Osteocyte (in vitro differentiated cells): ENCODE measurements at regions not wholly inside any gene's neighbourhood (a gene's known extent, or its start where the extent isn't known, plus 50 kb on each side); places are given as distances from the start of the nearest gene placed in this dataset.
"Not testable (repeated sequence)": the region's sequence is repeated elsewhere in the genome, so short reads cannot be mapped to it uniquely, and the experiment has no call there.

Experiments used
- DNase-seq: peaks from one replicate; pipeline ENCODE4 v3.0.0; 2021; ENCODE audit warnings: mixed read lengths; ENCODE audit not compliant: unreplicated experiment; ENCODE audit errors: extremely low spot score
- H3K27ac Mint-ChIP-seq: one replicate; pipeline ENCODE4 v1.8.0; 2021; ENCODE audit warnings: mild to moderate bottlenecking, mixed read lengths; ENCODE audit not compliant: unreplicated experiment
- H3K27me3 Mint-ChIP-seq: one replicate; pipeline ENCODE4 v1.8.0; 2021; ENCODE audit warnings: mixed read lengths; ENCODE audit not compliant: unreplicated experiment
- H3K36me3 Mint-ChIP-seq: one replicate; pipeline ENCODE4 v1.8.0; 2021; ENCODE audit warnings: mixed read lengths; ENCODE audit not compliant: unreplicated experiment
- H3K4me1 Mint-ChIP-seq: one replicate; pipeline ENCODE4 v1.8.0; 2021; ENCODE audit warnings: mixed read lengths; ENCODE audit not compliant: unreplicated experiment
- H3K4me3 Mint-ChIP-seq: one replicate; pipeline ENCODE4 v1.8.0; 2021; ENCODE audit warnings: mild to moderate bottlenecking, moderate library complexity, mixed read lengths; ENCODE audit not compliant: unreplicated experiment
- H3K9me3 Mint-ChIP-seq: one replicate; pipeline ENCODE4 v1.8.0; 2021; ENCODE audit warnings: mixed read lengths; ENCODE audit not compliant: unreplicated experiment
- TF ChIP-seq, protein P1 (sequence below): fragments of 200-600 bp; sonication (generic); IDR thresholded peaks from 2 replicates; pipeline ENCODE4 v1.5.0; 2021; ENCODE audit warnings: antibody characterized with exemption, mild to moderate bottlenecking, moderate library complexity

DNA sequence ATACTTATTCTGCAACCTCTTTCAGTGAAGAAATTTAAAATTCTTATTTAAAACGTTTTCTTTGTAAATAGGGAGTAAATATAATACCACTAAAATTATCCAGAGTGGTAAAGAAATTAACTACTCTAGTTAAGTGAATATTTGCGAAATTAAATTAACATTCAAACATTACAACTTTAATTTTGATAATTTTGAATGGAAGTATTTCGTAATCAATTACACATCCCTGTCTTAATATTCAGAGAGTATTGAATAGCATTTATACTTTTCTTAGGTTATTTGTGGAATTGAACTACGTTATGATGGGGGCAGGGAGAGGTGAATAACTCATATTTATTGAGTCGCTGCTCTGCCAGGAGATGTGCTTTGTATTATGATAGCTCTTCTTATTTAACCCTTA lies 96.3 kb upstream of the KIF26B start:
- Mint-ChIP-seq H3K4me1 (no peaks in the 10 kb centered on the region), H3K27me3 (no peaks in the 10 kb centered on the region), H3K27ac (no peak overlapping the region), H3K4me3 (no peak overlapping the region), H3K9me3 (no peaks in the 10 kb centered on the region), H3K36me3 (no peaks in the 10 kb centered on the region)
- TF ChIP-seq, protein P1, sequence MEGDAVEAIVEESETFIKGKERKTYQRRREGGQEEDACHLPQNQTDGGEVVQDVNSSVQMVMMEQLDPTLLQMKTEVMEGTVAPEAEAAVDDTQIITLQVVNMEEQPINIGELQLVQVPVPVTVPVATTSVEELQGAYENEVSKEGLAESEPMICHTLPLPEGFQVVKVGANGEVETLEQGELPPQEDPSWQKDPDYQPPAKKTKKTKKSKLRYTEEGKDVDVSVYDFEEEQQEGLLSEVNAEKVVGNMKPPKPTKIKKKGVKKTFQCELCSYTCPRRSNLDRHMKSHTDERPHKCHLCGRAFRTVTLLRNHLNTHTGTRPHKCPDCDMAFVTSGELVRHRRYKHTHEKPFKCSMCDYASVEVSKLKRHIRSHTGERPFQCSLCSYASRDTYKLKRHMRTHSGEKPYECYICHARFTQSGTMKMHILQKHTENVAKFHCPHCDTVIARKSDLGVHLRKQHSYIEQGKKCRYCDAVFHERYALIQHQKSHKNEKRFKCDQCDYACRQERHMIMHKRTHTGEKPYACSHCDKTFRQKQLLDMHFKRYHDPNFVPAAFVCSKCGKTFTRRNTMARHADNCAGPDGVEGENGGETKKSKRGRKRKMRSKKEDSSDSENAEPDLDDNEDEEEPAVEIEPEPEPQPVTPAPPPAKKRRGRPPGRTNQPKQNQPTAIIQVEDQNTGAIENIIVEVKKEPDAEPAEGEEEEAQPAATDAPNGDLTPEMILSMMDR = no peak
- DNase-seq = no peak

DNA sequence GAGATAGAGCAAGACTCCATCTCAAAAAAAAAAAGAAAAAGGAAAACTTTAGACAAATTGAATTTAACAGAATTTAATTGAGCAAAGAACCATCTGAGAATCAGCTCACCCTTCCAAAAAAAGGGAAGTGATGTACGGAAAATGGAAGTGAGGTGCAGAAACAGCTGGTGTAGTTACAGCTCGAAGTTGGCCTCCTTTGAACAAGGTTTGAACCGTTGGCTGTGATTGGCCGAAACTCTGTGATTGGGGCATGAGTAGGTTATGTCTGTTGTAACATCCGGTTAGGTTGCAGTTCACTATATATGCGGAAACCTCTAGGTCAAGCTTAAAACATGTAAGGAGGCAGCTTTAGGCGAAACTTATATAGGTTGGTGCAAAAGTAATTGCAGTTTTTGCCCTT lies 97.9 kb upstream of the KIF26B start:
- Mint-ChIP-seq H3K36me3 (no peaks in the 10 kb centered on the region), H3K4me1 (no peaks in the 10 kb centered on the region), H3K4me3 (no peak overlapping the region), H3K9me3 (no peaks in the 10 kb centered on the region), H3K27me3 (no peaks in the 10 kb centered on the region), H3K27ac (no peak overlapping the region)
- DNase-seq = no peak
- TF ChIP-seq, protein P1 = no peak

DNA sequence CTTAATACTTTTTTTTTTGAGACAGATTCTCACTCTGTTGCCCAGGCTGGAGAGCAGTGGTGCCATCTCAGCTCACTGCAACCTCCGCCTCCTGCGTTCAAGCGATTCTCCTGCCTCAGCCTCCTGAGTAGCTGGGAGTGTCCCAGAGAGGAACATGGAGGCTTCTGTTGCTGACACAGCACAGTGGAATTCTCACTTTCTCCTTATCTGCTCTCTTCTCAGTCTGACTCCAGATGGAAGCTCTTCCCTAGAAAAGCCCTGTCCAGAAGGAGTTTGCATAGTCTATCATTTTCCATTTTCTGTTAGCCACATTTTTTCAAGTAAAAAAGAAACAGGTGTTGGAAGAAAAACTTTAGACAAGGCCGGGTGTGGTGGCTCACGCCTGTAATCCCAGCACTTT lies 98.5 kb upstream of the KIF26B start:
- H3K4me3 Mint-ChIP-seq, H3K4me1 Mint-ChIP-seq, DNase-seq, H3K9me3 Mint-ChIP-seq, H3K36me3 Mint-ChIP-seq, H3K27ac Mint-ChIP-seq, H3K27me3 Mint-ChIP-seq: not testable (repeated sequence)

DNA sequence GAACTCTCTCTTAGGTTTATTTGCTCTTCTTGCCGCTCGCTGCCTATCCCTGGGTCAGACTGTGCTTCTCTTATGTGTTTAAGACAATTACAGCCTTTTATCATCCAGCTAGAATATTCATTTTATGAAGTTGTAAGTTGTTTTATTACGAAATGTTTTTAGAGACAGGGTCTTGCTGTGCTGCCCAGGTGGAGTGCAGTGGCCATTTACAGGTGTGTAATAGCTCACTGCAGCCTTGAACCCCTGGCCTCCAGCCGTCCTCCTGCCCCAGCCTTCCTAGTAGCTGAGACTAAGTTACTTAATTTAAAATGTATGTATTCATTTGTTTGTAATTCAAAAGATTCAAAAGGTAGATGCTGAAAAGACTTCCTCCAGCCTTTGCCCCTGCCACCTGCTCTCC lies 99.0 kb upstream of the KIF26B start:
- DNase-seq = no peak
- Mint-ChIP-seq H3K4me3 (no peak overlapping the region), H3K9me3 (no peaks in the 10 kb centered on the region), H3K4me1 (no peaks in the 10 kb centered on the region), H3K27me3 (no peaks in the 10 kb centered on the region), H3K36me3 (no peaks in the 10 kb centered on the region), H3K27ac (no peak overlapping the region)
- TF ChIP-seq, protein P1 = no peak

DNA sequence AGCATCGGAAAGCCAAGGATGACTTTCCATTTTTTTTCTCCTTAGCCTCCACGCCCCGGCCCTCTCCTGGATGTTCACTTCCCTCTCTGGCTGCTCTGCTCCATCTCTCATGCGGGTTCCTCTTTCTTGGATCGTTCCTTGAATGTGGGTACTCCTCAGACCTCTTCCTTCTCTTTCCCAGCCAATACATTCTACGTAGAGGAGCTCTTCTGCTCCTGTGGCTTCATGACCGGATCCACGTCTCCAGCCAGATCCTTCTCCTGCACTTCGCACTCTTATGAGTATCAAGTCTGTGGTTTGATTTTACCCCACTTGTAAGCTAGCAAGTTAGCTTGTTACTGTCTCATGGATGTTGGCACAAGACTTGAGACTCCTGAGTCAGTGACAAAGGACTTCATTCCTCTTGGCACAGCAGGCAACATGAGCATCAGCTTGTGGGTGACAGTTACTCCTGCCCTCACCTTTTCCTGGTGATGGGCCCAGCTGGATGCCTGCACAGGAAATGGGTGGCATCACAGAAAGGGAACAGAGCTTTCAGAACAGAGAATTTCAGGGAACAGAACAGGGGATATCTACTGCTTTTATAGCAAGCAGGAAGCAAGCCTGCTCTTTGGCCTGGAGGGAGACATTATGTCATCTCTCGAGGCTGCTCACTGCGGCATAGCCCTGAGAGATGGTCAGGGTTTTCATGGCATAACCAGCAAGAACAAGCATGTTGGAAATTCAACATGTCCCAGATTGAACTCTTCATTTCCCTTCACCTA lies 100.1 kb upstream of the KIF26B start:
- H3K27ac Mint-ChIP-seq = no peak overlapping the region
- TF ChIP-seq, protein P1 = no peak
- no peak for DNase-seq
- no peaks in the 10 kb centered on the region for H3K9me3 Mint-ChIP-seq
- no peak overlapping the region for H3K4me3 Mint-ChIP-seq
- no peaks in the 10 kb centered on the region for H3K27me3 Mint-ChIP-seq
- no peaks in the 10 kb centered on the region for H3K4me1 Mint-ChIP-seq
- no peaks in the 10 kb centered on the region for H3K36me3 Mint-ChIP-seq
